ENCODE measurements at regions not wholly inside any gene's neighbourhood (a gene's known extent, or its start where the extent isn't known, plus 50 kb on each side); places are given as distances from the start of the nearest gene placed in this dataset.

DNA sequence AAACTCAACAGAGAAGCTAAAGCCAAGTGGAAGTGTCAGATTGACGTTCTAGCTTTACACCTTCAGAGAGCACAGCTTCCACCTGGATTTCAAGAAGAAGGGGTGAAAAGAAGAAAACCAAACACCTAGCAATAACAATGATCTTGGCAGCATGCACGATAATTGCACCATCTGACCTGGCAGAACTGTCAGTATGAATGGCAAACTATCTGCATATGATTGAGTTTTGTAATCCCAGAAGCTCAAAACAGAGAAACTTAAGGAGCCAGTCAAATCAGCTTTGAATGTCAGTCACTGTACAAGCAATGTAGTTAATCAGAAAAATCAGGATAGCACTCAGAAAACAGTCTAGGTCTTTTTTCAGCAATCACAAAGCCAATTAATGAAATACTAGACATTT is 427.1 kb downstream of the ZFHX3 start:
- TF ChIP-seq CTCF (IDR thresholded peaks at IDR 0.05; ENCODE audit: unreplicated experiment) = no peak

GRCh38 chr16:72620348-72620747 is 427.6 kb downstream of the ZFHX3 start:
- H3K27ac Mint-ChIP-seq (ENCODE audit: unreplicated experiment) = no peak overlapping the region
- H3K9me3 Mint-ChIP-seq (ENCODE audit: low read depth, unreplicated experiment) = no peaks in the 10 kb centered on the region
- H3K27me3 Mint-ChIP-seq (ENCODE audit: unreplicated experiment) = no peaks in the 10 kb centered on the region
- H3K36me3 Mint-ChIP-seq (ENCODE audit: insufficient read depth, unreplicated experiment) = no peaks in the 10 kb centered on the region
- DNase-seq = no peak
- intact Hi-C loops (cut with micrococcal nuclease; ENCODE audit: unreplicated experiment) = no loop called here
- CTCF ChIA-PET = no interaction called here
- no peak overlapping the region for H3K4me3 Mint-ChIP-seq (ENCODE audit: low read depth, unreplicated experiment)
- TF ChIP-seq CTCF (IDR thresholded peaks at IDR 0.05; ENCODE audit: unreplicated experiment) = no peak
- no TSS peak for BruUV-seq (replicated peaks)
- no peaks in the 10 kb centered on the region for H3K4me1 Mint-ChIP-seq (ENCODE audit: low read depth, unreplicated experiment)

More for the DNA sequence above, 427.1 kb downstream of the ZFHX3 start:
- no peaks in the 10 kb centered on the region for H3K9me3 Mint-ChIP-seq (ENCODE audit: low read depth, unreplicated experiment)
- no peaks in the 10 kb centered on the region for H3K27me3 Mint-ChIP-seq (ENCODE audit: unreplicated experiment)
- intact Hi-C loops (cut with micrococcal nuclease; ENCODE audit: unreplicated experiment) = no loop called here
- BruUV-seq (replicated peaks) = no TSS peak
- H3K27ac Mint-ChIP-seq (ENCODE audit: unreplicated experiment) = no peak overlapping the region
- H3K4me1 Mint-ChIP-seq (ENCODE audit: low read depth, unreplicated experiment) = no peaks in the 10 kb centered on the region
- no peaks in the 10 kb centered on the region for H3K36me3 Mint-ChIP-seq (ENCODE audit: insufficient read depth, unreplicated experiment)
- CTCF ChIA-PET = no interaction called here
- DNase-seq = no peak
- H3K4me3 Mint-ChIP-seq (ENCODE audit: low read depth, unreplicated experiment) = no peak overlapping the region

- H3K4me3 Mint-ChIP-seq (ENCODE audit: low read depth, unreplicated experiment) = no peak overlapping the region
These were observed 432.1 kb downstream of the ZFHX3 start for GRCh38 chr16:72615856-72616255.

DNA sequence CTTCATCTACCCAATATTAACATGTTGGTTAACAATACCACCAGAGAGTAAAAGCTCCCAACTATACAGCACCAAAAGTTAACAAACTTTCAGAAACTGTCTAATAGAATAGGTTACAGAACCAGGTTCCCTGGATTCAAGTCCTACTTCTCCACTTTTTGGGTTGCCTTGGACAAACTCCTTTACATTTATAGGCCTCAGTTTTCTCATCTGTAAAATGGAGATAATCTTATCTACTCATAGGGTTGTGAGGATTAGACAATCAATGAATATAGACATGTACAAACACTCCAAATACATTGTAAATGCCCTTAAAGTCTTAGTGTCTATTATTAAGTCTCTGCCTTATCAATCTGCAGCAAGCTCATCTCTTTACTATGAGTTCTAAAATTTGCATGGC is 435.2 kb downstream of the ZFHX3 start:
- H3K36me3 Mint-ChIP-seq (ENCODE audit: insufficient read depth, unreplicated experiment) = no peaks in the 10 kb centered on the region
- DNase-seq = no peak

More at GRCh38 chr16:72615856-72616255, 432.1 kb downstream of the ZFHX3 start:
- no TSS peak for BruUV-seq (replicated peaks)
- TF ChIP-seq CTCF (IDR thresholded peaks at IDR 0.05; ENCODE audit: unreplicated experiment) = no peak
- Mint-ChIP-seq H3K36me3 (ENCODE audit: insufficient read depth, unreplicated experiment) (no peaks in the 10 kb centered on the region), H3K9me3 (ENCODE audit: low read depth, unreplicated experiment) (no peaks in the 10 kb centered on the region), H3K4me1 (ENCODE audit: low read depth, unreplicated experiment) (no peaks in the 10 kb centered on the region), H3K27ac (ENCODE audit: unreplicated experiment) (no peak overlapping the region), H3K27me3 (ENCODE audit: unreplicated experiment) (no peaks in the 10 kb centered on the region)
- DNase-seq = no peak
- intact Hi-C loops (cut with micrococcal nuclease; ENCODE audit: unreplicated experiment) = no loop called here
- CTCF ChIA-PET = no interaction called here

More for the DNA sequence above, 435.2 kb downstream of the ZFHX3 start:
- Mint-ChIP-seq H3K27ac (ENCODE audit: unreplicated experiment) (no peak overlapping the region), H3K27me3 (ENCODE audit: unreplicated experiment) (no peaks in the 10 kb centered on the region), H3K9me3 (ENCODE audit: low read depth, unreplicated experiment) (no peaks in the 10 kb centered on the region), H3K4me1 (ENCODE audit: low read depth, unreplicated experiment) (no peaks in the 10 kb centered on the region), H3K4me3 (ENCODE audit: low read depth, unreplicated experiment) (no peak overlapping the region)
- TF ChIP-seq CTCF (IDR thresholded peaks at IDR 0.05; ENCODE audit: unreplicated experiment) = no peak
- CTCF ChIA-PET = no interaction called here
- BruUV-seq (replicated peaks) = no TSS peak
- intact Hi-C loops (cut with micrococcal nuclease; ENCODE audit: unreplicated experiment) = no loop called here
